Psoas muscle (tissue), 7 donors: ENCODE measurements at regions not wholly inside any gene's neighbourhood (a gene's known extent, or its start where the extent isn't known, plus 50 kb on each side); places are given as distances from the start of the nearest gene placed in this dataset.

Source experiments
- ATAC-seq, 4 donors: fragments of 200-7000 bp; cut with Tn5 transposase; one replicate each; pipeline ENCODE4 v1.9.1; 2020; ENCODE audit warnings: moderate library complexity in 3 of 4, mild to moderate bottlenecking in 2 of 4
- DNase-seq, 2 donors: peaks; one replicate each; pipeline ENCODE4 v3.0.0-alpha.2; 2020
- H3K27ac ChIP-seq: fragments of 200-600 bp; one replicate; pipeline ENCODE4 v1.8.0; 2022
- H3K27me3 ChIP-seq, 3 donors: fragments of 200-600 bp in 1 of 3; one replicate each; pipeline versions ENCODE4 v1.6.1 to v1.8.0; 2013 to 2022; ENCODE audit warnings: low read length in 2 of 3, mild to moderate bottlenecking in 2 of 3, moderate library complexity in 1 of 3; ENCODE audit not compliant: insufficient read depth in 3 of 3
- H3K36me3 ChIP-seq, 2 donors: fragments of 200-600 bp in 1 of 2; one replicate each; pipeline versions ENCODE4 v1.6.1 to v1.8.0; 2013 to 2022; ENCODE audit warnings: low read depth in 1 of 2, mild to moderate bottlenecking in 1 of 2, moderate library complexity in 1 of 2; ENCODE audit not compliant: insufficient read depth in 1 of 2
- H3K4me1 ChIP-seq: fragments of 200-600 bp; one replicate; pipeline ENCODE4 v1.8.0; 2022
- H3K4me3 ChIP-seq: fragments of 200-600 bp; one replicate; pipeline ENCODE4 v1.8.0; 2022; ENCODE audit warnings: mild to moderate bottlenecking
- H3K9me3 ChIP-seq: fragments of 200-600 bp; one replicate; pipeline ENCODE4 v1.8.0; 2022
- CTCF ChIP-seq: fragments of 200-600 bp; IDR thresholded peaks from one replicate; pipeline ENCODE4 v1.8.0; 2022; ENCODE audit warnings: antibody characterized with exemption
- WGBS, 3 donors: extraction: QIAGEN DNeasy Blood & Tissue Kit; methylation state at CpG; one replicate each; pipeline versions ENCODE4 v1.1.6 to v1.1.7; 2013; 5-methylcytosine and 5-hydroxymethylcytosine counted together
- intact Hi-C, 2 donors: fragments of 100-400 bp; cut with DNase I; formaldehyde crosslinking; loops; one replicate each; pipeline versions ENCODE4 v1.11.0 to v1.14.2; 2022
- donor health status: healthy with polysubstance abuse.
- donor health status: DM: no; HTN: no; CAD: no; lungs with moderate emphysema.
- donor health status: Bipolar disorder and iron deficiency.
- donor health status: healthy.
- donor health status: DM: yes; HTN: yes; CAD: no.
- donor health status: DM: no; HTN: no; CAD: no.
- donor health status: DM: yes; HTN: yes; CAD: no.

GRCh38 chr1:61538228-61538627 is 186.7 kb downstream of the TM2D1 start:
- H3K27me3 ChIP-seq = no peaks in the 10 kb centered on the region
- H3K36me3 ChIP-seq = no peaks in the 10 kb centered on the region
- H3K4me1 ChIP-seq = no peaks in the 10 kb centered on the region
- 64 to 85% (median 79%) methylated on average over 4 of the region's 4 CpGs for WGBS, 3 donors
- H3K4me3 ChIP-seq = no peak overlapping the region
- peaks cover 2% of the 10 kb centered on the region for H3K9me3 ChIP-seq
- TF ChIP-seq CTCF = no peak
- no peak overlapping the region for H3K27ac ChIP-seq
- ATAC-seq (no peak), DNase-seq (no peak)
- intact Hi-C loops = no loop called here

GRCh38 chr1:61536174-61537108 is 188.5 kb downstream of the TM2D1 start:
- no peak overlapping the region for H3K27ac ChIP-seq
- intact Hi-C loops = no loop called here
- no peak for ATAC-seq
- H3K4me1 ChIP-seq = no peaks in the 10 kb centered on the region
- TF ChIP-seq CTCF = no peak
- no peak overlapping the region for H3K4me3 ChIP-seq
- 86 to 90% (median 88%) methylated on average over 3 of the region's 3 CpGs for WGBS, 3 donors
- DNase-seq = no peak
- no peaks in the 10 kb centered on the region for H3K36me3 ChIP-seq
- no peaks in the 10 kb centered on the region for H3K27me3 ChIP-seq
- no peaks in the 10 kb centered on the region for H3K9me3 ChIP-seq

GRCh38 chr1:61534847-61535246 is 190.1 kb downstream of the TM2D1 start:
- ATAC-seq (no peak), DNase-seq (no peak)
- Histone ChIP-seq H3K4me3 (no peak overlapping the region), H3K27me3 (no peaks in the 10 kb centered on the region), H3K4me1 (no peaks in the 10 kb centered on the region), H3K27ac (no peak overlapping the region), H3K36me3 (no peaks in the 10 kb centered on the region), H3K9me3 (no peaks in the 10 kb centered on the region)
- intact Hi-C loops = no loop called here
- 97 to 100% (median 98%) methylated on average over 1 of the region's 1 CpG for WGBS, 3 donors
- TF ChIP-seq CTCF = no peak

- ATAC-seq (no peak), DNase-seq (no peak)
- Histone ChIP-seq H3K4me3 (no peak overlapping the region), H3K9me3 (no peaks in the 10 kb centered on the region), H3K27ac (no peak overlapping the region), H3K27me3 (no peaks in the 10 kb centered on the region), H3K4me1 (no peaks in the 10 kb centered on the region), H3K36me3 (no peaks in the 10 kb centered on the region)
- 75 to 95% (median 87%) methylated on average over 1 of the region's 1 CpG for WGBS, 3 donors
- no peak for TF ChIP-seq CTCF
- intact Hi-C loops = no loop called here
Observed at GRCh38 chr1:61533546-61533945, 191.4 kb downstream of the TM2D1 start.
